ENCODE measurements at regions not wholly inside any gene's neighbourhood (a gene's known extent, or its start where the extent isn't known, plus 50 kb on each side); places are given as distances from the start of the nearest gene placed in this dataset.

- Mint-ChIP-seq H3K9me3 (peaks cover 14% of the 10 kb centered on the region), H3K4me3 (no peak overlapping the region), H3K36me3 (ENCODE audit: low read depth) (peaks cover 5% of the 10 kb centered on the region), H3K27me3 (ENCODE audit: low read depth) (peaks cover 22% of the 10 kb centered on the region), H3K4me1 (peaks cover 5% of the 10 kb centered on the region), H3K27ac (no peak overlapping the region)
- TF ChIP-seq CTCF (IDR thresholded peaks at IDR 0.05; ENCODE audit: unreplicated experiment in 3 of 3), result no peak
These were observed 98.2 kb upstream of the PITRM1 start for GRCh38 chr10:3270577-3271316.

- Mint-ChIP-seq H3K4me3 (no peak overlapping the region), H3K36me3 (ENCODE audit: low read depth) (no peaks in the 10 kb centered on the region), H3K27ac (no peak overlapping the region), H3K27me3 (ENCODE audit: low read depth) (peaks cover 11% of the 10 kb centered on the region), H3K9me3 (no peaks in the 10 kb centered on the region), H3K4me1 (peaks cover 18% of the 10 kb centered on the region)
- no peak for TF ChIP-seq CTCF (IDR thresholded peaks at IDR 0.05; ENCODE audit: unreplicated experiment in 3 of 3)
These were observed 95.4 kb upstream of the PITRM1 start for GRCh38 chr10:3268025-3268424.

GRCh38 chr10:3265088-3265487 is 92.5 kb upstream of the PITRM1 start:
- no peaks in the 10 kb centered on the region for H3K9me3 Mint-ChIP-seq
- peaks cover 11% of the 10 kb centered on the region for H3K27me3 Mint-ChIP-seq (ENCODE audit: low read depth)
- peak overlapping the region in 2 of 3 experiments; percentile 57 to 81 for H3K27ac Mint-ChIP-seq
- no peak overlapping the region for H3K4me3 Mint-ChIP-seq
- H3K4me1 Mint-ChIP-seq, result peaks cover 12% of the 10 kb centered on the region
- H3K36me3 Mint-ChIP-seq (ENCODE audit: low read depth), result no peaks in the 10 kb centered on the region
- TF ChIP-seq CTCF (IDR thresholded peaks at IDR 0.05; ENCODE audit: unreplicated experiment in 3 of 3), result no peak

GRCh38 chr10:3264161-3264761 is 91.7 kb upstream of the PITRM1 start:
- Mint-ChIP-seq H3K4me1 (peaks cover 12% of the 10 kb centered on the region), H3K9me3 (no peaks in the 10 kb centered on the region), H3K27ac (peak overlapping the region; percentile 55 to 81 (median 73)), H3K4me3 (no peak overlapping the region), H3K27me3 (ENCODE audit: low read depth) (peaks cover 12% of the 10 kb centered on the region), H3K36me3 (ENCODE audit: low read depth) (no peaks in the 10 kb centered on the region)
- TF ChIP-seq CTCF (IDR thresholded peaks at IDR 0.05; ENCODE audit: unreplicated experiment in 3 of 3), result no peak

GRCh38 chr10:3263747-3264146 is 91.2 kb upstream of the PITRM1 start:
- peak overlapping the region; percentile 55 to 81 (median 73) for H3K27ac Mint-ChIP-seq
- no peaks in the 10 kb centered on the region for H3K9me3 Mint-ChIP-seq
- peaks cover 17% of the 10 kb centered on the region for H3K27me3 Mint-ChIP-seq (ENCODE audit: low read depth)
- H3K36me3 Mint-ChIP-seq (ENCODE audit: low read depth), result no peaks in the 10 kb centered on the region
- peaks cover 12% of the 10 kb centered on the region for H3K4me1 Mint-ChIP-seq
- H3K4me3 Mint-ChIP-seq, result no peak overlapping the region
- no peak for TF ChIP-seq CTCF (IDR thresholded peaks at IDR 0.05; ENCODE audit: unreplicated experiment in 3 of 3)

- no peak overlapping the region for H3K4me3 Mint-ChIP-seq
- peaks cover 16% of the 10 kb centered on the region for H3K27me3 Mint-ChIP-seq (ENCODE audit: low read depth)
- TF ChIP-seq CTCF (IDR thresholded peaks at IDR 0.05; ENCODE audit: unreplicated experiment in 3 of 3), result no peak
- no peaks in the 10 kb centered on the region for H3K36me3 Mint-ChIP-seq (ENCODE audit: low read depth)
- H3K9me3 Mint-ChIP-seq, result no peaks in the 10 kb centered on the region
- H3K4me1 Mint-ChIP-seq, result peaks cover 12% of the 10 kb centered on the region
- H3K27ac Mint-ChIP-seq, result no peak overlapping the region
These were observed 90.5 kb upstream of the PITRM1 start for GRCh38 chr10:3263082-3263481.
